M059J (cell line): ENCODE measurements at regions not wholly inside any gene's neighbourhood (a gene's known extent, or its start where the extent isn't known, plus 50 kb on each side); places are given as distances from the start of the nearest gene placed in this dataset.
"Not testable (repeated sequence)": the region's sequence is repeated elsewhere in the genome, so short reads cannot be mapped to it uniquely, and the experiment has no call there.

Experiments
- DNase-seq: peaks from one replicate; pipeline ENCODE4 v3.0.0-alpha.2; 2012; ENCODE audit warnings: low read depth

DNA sequence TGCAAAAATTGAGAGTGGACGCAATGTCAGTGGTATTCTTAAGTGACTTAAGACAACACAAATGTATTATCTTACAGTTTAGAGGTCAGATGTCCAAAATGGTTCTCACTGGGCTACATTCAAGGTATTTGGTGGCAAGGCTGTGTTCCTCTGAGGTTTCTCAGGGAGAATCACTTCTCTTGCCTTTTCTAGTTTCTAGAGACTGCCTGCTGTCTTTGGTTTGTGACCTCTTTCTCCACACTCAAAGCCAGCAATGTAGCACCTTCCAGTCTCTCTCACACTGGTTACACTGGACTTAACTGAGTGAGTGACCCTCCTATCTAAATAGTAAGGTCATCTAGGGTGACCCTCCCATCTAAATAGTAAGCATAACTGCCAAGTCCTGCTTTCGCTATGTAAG is 613.2 kb upstream of the COBL start:
- no peak for DNase-seq

DNA sequence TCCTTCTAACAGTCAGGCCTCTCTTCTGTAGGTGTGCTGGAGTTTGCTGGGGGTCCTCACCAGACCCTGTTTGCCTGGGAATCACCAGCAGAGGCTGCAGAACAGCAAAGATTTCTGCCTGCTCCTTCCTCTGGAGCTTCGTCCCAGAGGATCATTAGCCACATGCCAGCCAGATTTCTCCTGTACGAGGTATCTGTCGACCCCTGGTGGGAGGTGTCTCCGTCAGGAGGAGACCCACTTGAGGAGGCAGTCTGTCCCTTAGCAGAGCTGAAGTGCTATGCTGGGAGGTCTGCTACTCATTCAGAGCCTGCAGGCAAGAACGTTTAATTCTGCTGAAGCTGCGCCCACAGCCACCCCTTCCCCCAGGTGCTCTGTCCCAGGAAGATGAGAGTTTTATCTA is 611.1 kb upstream of the COBL start:
- no peak for DNase-seq

DNA sequence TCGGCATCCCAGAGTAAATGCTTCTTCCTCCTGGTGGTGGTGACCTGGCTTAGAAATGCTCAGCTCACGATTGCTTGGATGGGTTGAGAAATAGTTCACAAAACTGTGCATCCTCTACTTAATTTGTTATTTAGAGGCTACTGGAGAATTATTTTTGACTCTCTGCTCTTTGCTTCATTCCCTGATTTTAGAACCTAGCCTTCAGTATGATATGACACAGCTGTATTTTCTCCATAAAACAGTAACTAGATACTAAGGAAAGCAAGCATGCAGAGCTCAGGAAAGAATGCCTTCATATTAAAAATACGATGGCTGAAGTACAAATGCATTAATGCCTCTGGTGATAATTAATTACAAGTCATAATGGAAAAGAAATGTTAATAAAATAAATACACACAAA is 602.0 kb upstream of the COBL start:
- no peak for DNase-seq

DNA sequence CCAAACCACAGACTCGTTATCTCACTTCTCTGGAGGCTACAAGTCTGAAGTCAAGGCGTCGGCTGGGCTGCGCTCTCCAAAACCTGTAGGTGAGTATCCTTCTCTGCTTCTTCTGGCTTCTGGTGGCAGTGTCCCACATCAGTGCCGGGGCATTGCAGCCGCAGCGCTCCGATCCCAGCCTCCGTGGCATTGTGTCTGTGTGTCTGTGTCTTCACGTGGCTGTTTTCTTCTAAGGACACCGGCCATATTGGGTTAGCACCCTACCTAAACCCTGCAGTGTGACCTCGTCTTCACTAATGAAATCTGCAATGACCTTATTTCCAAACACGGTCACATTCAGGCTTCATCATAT is 584.9 kb upstream of the COBL start:
- DNase-seq = no peak

DNA sequence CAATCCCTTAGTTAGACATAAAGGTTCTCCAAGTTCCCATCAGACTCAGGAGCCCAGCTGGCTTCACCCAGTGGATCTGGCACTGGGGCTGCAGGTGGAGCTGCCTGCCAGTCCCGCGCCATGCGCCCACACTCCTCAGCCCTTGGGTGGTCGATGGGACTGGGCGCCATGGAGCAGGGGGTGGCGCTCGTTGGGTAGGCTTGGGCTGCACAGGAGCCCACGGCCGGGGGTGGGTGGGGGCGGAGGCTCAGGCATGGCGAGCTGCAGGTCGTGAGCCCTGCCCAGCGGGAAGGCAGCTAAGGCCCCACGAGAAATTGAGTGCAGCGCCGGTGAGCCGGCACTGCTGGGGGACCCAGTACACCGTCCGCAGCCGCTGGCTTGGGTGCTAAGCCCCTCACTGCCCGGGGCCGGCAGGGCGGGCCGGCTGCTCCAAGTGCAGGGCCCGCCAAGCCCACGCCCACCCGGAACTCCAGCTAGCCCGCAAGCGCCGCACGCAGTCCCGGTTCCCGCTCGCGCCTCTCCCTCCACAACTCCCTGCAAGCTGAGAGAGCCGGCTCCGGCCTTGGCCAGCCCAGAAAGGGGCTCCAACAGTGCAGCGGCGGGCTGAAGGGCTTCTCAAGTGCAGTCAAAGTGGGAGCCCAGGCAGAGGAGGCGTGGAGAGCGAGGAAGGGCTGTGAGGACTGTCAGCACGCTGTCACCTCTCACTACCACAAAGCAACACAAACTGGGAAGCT is 584.3 kb upstream of the COBL start:
- not testable (repeated sequence) for DNase-seq

DNA sequence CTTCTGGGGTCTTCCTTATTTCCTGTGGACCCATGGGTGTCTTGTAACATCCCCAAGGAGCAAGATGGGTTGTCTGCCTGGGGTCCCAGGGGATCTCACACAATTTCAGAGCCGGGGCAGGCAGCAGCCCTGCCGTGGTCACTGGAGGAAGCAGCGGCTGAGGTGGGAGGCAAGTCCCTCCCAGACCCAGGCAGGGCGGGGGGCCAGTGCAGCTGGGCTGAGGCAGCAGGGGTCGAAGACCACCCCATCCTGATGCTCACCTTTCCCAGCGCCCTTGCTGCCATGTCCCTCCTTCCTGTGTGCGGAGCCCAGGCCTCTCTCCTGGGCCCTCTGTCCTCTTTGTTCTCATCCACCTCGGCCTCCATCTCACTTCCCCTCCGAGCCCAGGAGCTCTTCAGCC is 583.0 kb upstream of the COBL start:
- no peak for DNase-seq

DNA sequence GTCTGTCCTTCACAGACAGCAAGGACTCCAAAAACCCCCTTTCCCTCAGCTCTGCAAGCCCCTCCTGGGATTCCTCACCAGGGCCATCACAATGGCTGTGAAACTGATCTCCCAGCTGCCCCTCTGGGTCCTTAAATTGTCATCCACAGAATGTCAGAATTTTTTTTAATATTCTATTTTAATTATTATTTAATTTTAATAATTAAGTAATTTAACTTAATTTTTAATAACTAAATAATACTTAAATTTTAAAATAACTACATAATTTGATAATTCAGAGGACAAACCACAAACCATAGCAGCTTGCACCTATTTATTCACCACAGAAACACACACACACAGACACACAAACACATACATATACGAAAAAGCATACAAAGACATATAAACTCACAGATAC is 565.8 kb upstream of the COBL start:
- no peak for DNase-seq

DNA sequence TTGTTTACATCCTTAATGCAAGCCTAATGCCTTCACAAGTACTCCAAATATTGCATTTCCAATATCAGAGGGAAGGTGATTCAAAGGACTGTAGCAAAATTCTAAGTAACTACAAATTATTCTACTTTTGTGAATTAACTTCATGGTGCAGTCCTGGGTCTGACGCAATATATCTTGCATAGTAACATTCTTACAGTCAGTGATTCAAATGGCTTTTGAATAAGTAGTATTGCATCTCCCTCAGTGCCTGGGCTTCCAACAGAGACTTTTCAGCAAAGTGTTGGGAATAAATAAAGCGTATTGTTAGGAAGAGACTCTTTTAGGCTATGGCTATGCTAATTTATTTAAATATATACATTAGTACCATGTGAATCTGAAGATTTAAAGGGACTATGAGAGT is 564.7 kb upstream of the COBL start:
- DNase-seq = no peak

DNA sequence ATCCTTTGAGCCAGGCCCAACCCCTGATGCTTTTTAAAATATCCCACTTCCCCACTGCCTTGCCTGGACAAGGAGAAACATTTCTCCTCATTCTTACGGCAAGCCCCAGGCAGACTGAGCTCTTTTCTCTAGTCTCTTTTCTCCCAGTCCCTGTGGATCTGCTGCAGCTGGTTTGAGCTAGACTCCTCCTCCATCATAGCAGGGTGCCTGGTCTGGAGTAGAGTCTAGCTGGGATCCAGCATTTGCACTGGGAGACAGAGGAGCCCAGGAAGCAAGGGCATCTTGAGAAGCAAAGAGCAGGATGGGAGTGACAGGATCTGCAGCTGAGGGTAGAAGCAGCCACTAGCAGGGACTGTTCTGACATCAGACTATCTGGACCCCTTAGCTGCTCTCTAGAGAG is 562.3 kb upstream of the COBL start:
- DNase-seq = no peak

DNA sequence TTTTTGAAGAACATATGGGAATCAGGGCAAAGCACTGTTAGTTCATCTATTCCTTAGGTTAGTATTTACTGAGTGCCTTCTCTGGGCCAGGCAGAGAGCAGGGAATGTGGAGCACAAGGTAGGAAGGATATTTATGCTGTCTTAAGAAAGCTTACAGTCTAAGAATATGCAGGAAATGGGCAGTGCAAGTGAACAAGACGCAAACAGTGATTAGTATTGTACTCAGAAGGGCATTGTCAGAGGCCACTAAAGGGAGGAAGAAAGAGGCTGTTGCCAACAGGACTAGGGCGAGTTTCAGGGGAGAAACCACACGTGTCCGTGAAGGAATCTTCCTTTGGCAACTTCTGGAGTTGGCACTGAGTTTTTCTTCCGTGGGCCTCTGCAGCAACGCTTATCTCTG is 552.8 kb upstream of the COBL start:
- no peak for DNase-seq

DNA sequence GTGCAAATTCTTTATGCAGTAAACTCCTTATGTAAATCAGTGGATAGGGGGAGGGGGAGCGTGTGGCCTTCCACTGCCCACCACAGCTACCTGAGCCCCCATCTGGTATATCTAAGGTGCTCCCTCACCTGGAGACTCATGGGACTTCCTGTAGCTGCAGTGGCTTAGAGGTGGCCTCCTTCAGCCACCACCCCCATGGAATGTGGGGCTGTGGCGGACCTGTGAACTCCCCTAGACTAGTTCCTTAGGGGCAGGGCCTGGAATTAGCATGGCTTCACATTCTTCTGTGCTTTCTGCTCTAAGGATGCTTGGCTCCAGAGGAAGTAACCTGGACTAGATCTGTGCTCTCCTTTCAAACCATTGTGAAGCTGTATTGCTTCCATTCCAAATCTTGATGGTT is 550.5 kb upstream of the COBL start:
- DNase-seq = no peak

DNA sequence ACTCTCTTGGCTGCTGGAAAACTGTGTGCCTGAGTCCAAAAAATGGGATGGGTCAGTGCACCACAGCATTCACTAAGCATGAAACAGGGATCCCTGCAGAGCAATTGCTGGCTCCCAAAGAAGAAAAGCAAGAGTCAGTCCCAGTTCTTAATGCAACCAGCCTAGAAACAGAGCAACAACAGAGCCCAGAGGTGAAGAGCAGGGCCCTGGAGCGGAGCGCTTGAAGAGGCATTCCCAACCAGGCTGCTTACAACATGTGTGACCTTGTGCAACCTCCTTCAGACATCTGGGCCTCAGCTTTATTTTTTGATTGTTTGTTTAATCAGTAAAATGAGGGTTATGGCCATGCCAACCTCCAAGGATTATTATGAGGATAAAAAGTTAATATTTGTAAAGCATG is 543.7 kb upstream of the COBL start:
- DNase-seq = no peak

DNA sequence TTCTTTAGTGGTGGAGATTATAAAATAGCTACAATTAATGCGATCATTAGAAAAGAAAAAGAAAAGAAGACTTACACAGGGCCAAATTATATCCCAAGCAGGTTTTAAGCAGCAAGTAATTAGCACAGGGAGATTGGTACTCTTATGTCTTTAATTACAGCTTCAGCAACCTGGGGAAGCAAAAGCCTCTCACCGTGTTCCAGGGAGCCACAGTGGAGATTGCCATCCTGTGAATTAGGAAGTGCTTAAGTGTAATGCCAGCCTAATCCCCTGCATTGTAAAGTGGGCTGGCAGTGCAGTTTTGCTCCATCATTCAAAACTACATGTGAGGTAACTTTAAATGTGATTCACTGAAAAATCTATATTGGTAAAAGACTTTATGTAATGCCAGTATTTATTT is 533.5 kb upstream of the COBL start:
- no peak for DNase-seq

DNA sequence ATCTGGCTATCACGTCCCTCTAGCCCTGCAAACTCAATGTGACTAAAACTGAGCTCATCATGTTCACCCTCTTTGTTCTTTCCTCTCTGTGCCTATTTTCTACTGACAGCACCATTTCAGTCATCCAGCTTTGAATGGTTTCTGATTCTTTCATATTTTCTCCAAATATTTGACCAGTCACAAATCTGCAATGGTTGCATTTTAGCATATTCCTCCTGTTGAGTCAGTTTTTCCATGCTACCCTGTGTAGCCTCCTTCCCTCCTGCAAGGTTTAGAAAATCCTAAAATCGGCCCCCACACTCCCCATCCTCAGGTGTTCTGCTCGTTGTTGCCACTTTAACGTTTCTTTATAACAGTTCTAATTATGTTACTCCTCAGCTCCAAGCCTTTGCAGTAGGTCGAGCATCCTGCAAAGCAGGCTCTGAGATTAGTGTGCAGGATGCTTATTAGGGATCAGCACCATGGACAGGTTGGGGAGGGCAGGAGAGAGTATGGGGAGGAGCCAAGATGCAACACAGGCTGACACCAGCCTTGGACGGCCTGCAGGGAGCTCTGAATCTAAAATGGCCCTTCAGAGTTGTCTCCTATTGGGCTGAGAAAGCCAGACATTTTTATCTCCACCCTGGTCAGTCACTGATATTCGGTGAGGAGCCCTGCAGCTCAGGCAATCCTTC is 531.0 kb upstream of the COBL start:
- DNase-seq = no peak

DNA sequence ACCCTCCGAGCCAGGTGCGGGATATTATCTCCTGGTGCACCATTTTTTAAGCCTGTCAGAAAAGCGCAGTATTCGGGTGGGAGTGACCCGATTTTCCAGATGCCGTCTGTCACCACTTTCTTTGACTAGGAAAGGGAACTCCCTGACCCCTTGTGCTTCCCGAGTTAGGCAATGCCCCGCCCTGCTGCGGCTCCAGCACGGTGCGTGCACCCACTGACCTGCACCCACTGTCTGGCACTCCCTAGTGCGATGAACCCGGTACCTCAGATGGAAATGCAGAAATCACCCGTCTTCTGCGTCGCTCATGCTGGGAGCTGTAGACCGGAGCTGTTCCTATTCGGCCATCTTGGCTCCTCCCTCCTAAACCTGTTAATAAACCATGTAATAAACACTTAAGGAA is 522.5 kb upstream of the COBL start:
- DNase-seq = not testable (repeated sequence)

DNA sequence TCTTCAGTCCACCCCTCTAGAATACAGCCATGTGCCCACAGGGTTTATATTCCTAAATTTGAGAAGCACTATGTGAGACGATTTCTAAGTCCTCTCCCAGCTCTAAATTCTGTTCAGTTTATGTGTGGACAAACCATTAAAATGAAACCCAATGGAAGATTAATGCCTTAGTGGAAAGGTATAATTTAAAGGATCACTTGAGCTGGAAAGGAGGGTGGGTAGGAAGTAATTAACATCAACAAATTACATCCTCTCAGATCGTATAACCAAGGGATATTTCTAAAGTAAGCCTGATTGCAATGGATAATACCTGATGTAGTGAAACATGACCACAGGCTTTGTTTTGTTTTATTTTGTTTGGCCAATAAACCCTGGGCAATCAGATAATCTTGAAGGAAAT is 511.0 kb upstream of the COBL start:
- no peak for DNase-seq

DNA sequence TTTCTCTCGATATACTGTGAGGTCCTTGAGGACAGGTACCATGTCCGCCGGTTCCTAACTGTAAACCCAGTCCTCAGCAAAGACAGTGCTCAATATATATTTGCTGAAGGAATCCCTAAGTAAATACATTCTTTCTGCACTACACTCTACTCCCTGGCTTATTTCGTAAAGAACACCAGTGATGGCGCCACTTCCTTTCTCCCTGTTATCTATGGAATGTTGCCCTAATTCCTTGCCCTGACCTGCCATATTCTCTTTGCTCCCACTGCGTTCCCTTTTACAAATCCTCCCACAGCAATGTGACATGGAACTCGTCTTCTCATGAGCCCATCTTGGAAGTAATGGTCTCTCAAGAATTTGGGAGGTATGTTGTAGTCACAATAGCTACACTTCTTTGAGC is 507.4 kb upstream of the COBL start:
- no peak for DNase-seq

DNA sequence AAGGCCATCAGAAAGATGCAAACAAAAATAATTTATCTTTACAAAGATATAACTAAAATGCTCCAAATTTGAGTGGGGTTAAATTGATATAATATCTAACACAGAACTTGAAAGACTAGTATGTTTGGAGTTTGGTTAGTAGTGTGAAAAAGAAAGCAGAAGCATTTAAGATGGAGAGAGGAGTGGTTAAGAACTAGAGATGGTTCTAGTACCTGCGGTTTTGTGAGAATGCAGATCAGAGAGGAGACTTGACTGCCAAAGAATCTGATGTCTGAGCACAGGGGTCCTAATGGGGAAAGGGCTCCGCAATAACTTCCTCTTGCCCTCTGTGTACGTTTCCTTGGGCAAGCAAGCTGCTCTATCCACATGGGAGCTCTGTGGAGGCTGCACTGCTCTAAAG is 506.8 kb upstream of the COBL start:
- no peak for DNase-seq

DNA sequence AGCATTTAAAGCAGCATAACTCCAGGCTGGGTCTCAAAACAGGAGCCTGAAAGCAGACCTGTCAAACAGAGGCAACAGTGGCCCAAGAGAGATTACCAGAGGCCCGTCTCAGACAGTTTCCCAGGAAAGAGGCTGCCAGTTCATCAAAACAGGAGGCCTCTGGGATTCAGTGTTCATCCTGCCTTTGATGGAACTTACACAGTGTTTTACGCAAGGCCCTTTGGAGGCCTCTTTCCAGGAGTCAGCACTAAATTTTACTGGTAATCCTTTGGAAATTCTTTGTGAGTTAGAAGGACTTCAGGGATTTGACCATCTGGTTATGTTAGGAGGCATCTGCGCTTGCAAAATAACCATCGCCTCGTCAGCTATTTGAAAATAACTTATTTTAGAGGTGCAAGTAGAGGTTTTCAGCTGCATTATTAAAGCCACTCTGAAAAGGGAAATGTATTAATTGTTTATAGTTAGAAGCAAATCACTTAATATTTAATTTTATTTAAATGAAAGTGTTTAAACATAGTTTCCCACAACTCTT is 501.2 kb upstream of the COBL start:
- no peak for DNase-seq

DNA sequence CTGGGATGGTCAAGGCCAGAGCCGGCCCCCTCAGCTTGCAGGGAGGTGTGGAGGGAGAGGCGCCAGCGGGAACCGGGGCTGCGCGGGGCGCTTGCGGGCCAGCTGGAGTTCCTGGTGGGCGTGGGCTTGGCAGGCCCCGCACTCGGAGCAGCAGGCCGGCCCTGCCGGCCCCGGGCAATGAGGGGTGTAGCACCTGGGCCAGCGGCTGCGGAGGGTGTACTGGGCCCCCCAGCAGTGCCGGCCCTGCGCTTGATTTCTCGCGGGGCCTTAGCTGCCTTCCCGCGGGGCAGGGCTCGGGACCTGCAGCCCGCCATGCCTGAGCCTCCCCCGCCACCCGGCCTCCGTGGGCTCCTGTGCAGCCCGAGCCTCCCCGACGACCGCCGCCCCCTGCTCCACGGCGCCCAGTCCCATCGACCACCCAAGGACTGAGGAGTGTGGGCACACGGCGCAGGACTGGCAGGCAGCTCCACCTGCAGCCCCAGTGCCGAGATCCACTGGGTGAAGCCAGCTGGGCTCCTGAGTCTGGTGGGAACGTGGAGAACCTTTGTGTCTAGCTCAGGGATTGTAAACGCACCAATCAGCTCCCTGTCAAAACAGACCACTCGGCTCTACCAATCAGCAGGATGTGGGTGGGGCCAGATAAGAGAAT is 489.3 kb upstream of the COBL start:
- not testable (repeated sequence) for DNase-seq

DNA sequence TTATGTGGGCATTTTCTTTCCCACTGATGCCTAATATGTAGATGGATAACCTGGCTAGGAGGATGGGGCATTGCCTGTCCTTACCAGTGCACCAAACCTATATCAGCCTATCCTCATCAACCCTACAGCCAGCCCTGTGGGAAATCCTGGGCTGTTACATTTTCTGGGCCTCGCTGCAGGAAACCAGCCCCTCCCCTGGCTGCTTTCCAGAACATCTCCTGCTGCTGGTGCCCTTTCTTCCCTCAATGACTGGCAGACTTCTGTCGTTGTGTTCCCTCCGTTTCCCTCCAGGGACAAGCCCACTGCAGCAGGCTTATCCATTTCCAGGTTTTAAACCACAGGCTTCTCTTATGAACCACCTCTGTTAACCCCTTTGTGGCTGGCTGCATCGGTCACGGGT is 486.1 kb upstream of the COBL start:
- no peak for DNase-seq

DNA sequence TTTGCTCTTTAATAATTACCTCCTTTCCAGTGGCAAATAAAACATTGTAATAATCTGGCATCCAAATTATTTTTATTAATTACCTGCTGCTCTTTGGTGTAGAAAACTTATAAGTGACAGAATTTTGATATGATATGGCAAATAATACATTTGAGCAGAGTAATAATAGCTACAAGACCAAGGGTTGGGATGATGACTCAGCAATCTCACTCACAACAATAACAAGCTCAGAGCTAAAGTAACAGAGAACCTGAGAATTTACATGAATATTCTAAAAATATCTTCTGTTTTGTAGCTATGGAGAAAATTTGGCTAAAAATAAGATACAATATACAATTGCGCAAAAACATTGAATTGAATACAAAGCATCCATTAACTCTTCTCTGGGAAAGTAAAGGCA is 480.8 kb upstream of the COBL start:
- DNase-seq = no peak

DNA sequence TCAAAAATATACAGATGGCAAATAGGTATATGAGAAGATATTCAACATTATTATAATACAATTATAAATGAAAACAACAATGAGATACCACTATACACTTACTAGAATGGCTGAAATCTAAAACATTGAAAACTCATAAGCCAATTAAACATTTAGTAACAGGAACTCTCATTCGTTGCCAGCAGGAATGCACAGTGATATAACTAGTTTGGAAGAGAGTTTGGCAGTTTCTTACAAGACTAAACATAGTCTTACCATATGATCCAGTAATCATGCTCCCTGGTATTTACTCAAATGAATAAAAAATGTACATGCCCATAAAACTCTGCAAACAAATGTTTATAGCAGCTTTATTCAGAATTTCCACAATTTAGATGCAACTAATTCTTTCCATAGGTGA is 476.2 kb upstream of the COBL start:
- no peak for DNase-seq
